ENCODE measurements at regions not wholly inside any gene's neighbourhood (a gene's known extent, or its start where the extent isn't known, plus 50 kb on each side); places are given as distances from the start of the nearest gene placed in this dataset.
"Not testable (repeated sequence)": the region's sequence is repeated elsewhere in the genome, so short reads cannot be mapped to it uniquely, and the experiment has no call there.

- not testable (repeated sequence) for TF ChIP-seq POLR2A, CTCF, POLR2AphosphoS5 (IDR thresholded peaks at IDR 0.05)
Observed at GRCh38 chr12:105478788-105479187, 148.3 kb downstream of the C12orf75 start.
